Activated CD4-positive, alpha-beta T cell treated with anti-CD3 and anti-CD28 coated beads, Interleukin-2, amount 50 U/mL, for 1 hour (primary cell): ENCODE measurements at regions not wholly inside any gene's neighbourhood (a gene's known extent, or its start where the extent isn't known, plus 50 kb on each side); places are given as distances from the start of the nearest gene placed in this dataset.

Source experiments
- DNase-seq: peaks from one replicate; pipeline ENCODE4 v3.0.0-alpha.2; 2020

DNA sequence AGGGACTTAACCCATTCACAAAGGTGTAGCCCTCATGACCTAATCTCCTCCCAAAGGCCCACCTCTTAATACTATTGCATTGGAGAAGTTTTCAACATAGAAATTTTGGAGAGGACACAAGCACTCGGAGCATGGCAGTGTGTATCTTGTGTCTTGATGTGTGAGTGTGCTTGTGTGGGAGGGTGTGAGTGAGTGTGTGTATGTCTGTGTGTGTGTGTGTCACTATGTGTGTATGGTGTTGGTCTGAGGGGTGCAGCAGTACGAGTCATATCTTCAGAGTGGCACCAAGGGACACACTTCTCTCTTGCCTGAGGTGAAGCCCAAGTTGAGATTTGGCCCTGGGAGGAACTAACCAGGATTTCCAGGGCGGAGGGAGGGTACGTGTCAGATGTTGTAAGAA lies 73.7 kb downstream of the NAV1 start:
- no peak for DNase-seq

DNA sequence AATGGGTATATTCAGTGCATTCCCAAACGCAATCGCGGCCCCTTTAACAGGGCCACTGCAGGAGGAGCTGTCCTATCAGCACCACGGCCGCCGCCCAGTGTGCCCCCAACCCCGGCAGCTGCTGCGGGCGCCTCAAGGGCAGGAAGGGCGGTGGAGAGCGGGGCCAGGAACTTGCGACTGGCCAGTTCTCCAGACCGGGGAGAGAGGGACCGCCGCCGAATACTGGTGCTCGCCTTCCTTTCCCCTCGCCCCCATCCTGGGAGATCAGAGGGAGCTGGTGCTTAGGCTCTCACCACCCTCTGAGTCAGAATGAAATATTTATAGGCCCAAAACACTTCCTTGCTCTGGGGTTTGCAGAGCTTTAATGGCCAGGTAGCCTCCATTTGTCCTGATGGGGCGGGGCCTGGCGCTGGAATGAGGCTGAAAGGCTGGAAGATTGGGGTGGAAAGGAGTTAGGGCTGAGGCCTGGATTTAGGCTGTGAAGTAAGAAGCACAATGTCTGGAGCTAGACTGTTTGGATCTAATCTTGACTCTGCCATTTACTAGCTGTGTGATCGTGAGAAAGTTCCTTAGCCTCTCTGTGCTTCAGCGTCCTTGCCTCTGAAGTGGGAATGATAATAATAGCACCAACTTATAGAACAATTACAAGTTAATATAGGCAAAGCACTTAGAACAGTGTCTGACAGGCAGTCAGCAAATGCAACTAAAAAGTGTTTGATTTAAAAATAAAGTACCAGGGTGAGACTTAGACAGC lies 75.5 kb downstream of the NAV1 start:
- DNase-seq = no peak

DNA sequence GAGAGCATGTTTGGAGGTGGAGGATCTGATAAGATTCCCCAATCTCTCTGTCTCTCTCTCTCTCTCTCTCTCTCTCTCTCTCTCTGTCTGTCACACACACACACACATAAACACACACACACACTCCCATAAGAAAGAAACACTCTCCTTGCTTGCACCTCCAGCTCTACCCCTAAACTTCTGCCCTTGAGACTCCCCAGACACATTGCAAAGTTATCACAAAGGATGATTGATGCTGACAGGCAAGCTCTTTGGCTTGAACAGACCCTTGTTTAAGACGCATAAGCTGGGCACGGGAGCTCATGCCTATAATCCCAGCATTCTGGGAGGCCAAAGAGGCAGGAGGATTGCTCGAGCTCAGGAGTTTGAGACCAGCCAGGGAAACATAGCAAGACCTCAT lies 78.2 kb downstream of the NAV1 start:
- DNase-seq = no peak

DNA sequence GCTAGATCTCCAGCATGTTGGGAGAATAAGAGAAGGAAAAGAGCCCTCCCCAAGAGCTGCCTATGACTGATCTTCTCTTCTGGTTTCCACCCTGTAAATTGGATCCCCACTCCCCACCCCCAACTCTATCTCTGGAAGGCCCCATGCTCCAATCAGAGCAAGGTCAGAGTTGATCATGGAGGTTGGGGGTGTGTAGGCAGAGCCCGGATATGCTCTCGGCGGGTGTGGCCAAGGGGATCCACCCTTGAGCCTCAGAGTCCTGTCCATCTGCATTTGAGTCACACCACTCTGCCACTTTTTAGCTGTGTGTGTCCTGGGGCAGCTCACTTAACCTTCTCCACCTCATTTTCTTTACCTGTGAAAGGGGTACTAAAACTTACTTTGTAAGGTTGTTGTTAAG lies 79.5 kb downstream of the NAV1 start:
- no peak for DNase-seq

DNA sequence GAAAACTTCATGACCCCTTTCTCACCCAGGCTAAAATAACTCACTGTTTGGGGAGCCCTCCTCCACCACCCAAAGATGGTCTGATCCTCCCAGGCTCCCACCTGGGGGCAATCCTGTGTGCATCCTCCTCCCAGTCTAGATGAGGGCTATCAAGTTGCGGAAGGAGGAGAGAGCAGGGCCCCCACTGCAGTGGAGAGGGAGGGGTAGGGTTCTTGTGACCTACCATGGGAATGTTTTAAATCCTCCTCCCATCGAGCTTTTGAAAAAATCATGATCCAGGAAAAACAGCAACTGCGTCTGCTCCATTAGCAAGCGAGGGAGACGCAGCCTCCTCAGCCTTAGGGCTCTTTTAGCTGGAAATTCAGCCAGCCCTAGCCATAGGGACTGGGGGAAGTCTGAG lies 80.0 kb downstream of the NAV1 start:
- no peak for DNase-seq

DNA sequence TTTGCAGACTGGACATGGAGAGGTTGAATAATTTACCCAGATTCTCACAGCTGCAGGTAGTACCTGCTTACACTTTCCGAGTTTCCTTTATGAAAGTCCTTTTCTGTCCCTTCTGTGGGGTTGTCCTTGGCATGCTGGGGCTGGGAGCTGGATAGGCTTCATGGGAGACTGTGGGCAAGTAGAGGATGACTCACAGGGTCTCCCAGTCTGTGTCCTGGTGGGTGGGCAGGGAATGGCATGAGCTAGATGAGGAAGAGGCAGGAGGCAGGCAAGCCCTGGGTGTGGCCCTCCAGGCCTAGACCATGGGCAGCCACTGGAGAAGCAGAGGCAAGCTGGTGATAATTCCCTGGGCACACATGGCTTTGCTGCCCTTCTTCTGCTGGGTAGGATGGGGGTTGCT lies 80.6 kb downstream of the NAV1 start:
- no peak for DNase-seq

DNA sequence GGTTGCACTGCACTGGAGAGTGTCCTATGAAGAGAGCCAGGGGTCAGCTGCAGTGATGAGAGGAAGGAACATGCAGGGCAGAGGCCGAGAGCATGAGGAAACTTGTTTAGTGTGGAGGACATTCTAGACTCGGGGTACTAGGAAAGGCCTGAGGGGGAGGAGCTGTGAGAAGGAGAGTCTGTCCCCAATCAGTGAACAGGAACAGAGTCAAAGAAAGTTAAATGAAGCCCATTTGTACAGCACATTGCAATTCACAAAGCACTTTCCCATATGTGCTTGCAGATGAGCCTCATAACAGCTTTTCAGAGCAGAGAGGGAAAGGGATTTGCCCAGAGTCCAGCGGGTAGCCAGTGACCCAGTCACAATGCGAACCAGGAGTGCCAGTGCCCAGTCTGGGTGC lies 83.4 kb downstream of the NAV1 start:
- no peak for DNase-seq

DNA sequence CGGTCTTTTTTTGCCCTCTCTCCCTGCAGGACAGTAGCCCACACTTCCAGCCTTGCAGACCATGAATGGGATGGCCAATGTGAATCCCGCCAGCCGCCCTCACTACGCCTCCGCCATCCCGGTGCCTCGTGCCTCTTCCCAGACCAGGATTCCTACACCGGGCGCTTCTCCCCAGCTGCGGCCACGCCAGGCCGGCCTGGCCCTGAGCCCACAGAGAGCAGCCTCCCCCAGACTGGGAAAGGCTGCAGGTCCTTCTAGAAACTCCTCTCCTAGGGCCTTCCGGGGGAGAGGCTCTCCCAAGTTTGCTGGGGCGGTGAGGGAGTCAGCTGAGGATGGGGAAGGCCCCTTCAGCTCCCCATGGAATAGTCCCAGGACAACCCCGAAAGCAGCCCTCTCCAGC lies 83.9 kb downstream of the NAV1 start:
- no peak for DNase-seq

DNA sequence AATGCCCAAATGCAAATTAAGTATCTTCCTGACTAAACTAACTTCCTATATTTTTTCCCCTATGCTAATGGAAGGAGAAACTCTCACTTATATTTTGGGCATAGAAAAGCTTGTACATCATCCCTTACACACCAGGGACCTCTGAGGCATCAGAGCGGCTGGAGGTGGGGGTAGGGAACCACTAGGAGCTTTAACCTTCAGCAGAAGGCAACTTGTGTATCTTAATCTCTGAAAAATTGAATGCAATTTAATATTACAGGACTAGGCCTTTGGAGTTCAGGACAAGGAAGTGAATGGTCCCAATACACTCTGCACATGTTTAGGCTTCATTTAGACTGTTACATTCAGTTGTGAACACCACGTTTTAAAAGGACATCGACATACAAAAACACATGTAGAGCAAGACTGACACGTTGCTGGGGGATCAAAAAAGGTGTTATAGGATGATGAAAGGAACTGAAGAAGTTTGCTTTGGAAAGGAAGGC lies 85.9 kb downstream of the NAV1 start:
- no peak for DNase-seq

DNA sequence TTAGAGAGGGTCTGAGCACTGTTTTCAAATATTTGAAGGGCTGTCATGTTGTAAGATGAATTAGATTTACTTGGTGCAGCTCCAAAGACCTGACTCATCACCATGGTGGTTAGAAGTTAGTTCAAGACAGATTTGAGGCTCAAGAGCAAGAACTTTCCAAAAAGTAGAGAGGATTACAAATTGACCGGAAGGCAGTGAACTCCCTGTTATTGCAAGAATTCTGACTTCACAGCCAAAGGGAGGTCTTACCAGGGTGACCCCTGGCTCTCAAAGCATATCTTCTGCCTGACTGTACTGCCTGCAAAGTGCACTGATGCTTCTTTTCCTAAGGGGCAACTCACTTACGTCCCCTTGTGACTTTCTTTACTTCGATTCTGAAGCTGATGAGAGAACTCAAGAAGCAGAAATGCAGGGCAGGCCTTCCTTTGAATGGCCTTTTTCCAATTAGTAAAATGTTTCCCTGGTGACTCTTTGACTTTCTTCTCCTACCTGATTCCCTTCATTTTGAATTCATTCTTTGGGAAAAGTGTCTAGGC lies 86.4 kb downstream of the NAV1 start:
- no peak for DNase-seq

DNA sequence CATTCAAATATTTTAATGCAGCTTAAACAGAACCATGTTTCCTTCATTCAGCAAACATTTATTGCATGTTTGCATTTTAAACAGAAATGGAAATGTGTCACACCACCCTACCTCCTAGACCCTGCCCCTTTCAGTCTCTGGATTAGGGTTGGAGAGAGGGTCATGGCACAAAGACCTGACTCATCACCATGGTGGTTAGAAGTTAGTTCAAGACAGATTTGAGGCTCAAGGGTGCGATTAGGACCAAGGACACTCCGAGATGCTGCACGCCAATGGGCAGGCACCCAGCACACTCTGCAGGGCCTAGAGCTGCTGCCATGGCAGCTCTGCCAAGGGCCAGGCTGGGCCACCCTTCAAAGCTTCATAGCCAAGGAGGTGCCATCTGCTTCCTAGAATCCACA lies 86.9 kb downstream of the NAV1 start:
- no peak for DNase-seq

DNA sequence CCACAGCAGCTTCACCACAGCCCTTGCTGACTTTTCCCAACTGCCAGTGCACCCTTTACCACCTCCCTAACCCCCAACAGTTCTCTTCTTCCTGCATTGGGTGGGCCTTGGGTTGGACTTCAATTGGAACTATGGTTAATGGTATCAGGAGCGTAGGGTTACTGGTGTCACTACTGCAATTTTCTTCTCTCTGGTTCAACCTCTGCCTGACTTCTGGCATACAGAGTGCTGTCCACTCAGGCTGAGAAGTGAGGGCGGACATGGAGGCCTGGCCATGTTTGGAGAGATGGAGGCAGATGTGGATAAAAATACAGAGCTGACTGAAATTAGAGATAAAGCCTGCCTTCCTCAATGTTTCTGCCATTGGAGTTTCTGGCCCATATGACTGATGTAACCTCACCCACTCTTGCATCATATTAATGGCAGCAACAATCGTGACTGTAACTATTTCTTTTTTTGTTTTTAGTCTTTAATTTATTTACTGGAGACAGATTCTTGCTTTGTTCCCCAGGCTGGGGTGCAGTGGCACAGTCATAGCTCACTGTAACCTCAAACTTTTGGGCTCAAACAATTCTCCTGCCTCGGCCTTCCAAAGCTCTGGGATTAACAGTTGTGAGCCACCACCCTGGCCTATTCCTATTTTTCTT lies 87.8 kb downstream of the NAV1 start:
- no peak for DNase-seq

DNA sequence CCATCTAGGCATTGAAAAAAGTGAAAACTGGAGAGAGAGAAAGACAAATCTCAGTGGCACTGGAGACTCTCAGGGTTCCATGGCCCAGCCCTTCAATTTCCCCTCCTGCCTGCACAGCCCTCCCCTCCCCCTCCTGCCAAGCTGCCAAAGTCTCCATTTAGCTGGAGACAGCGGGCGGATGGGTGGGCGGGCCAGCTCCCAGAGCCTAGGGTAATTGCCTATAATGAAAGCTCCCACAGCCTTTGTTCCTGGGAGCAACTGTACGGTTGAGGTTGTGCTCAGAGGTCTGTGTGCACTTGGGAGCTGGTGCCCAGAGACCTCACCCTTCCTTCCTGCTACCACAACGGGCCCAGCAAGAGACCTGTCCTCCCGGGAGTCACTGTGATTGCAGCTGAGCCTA lies 89.6 kb downstream of the NAV1 start:
- no peak for DNase-seq

DNA sequence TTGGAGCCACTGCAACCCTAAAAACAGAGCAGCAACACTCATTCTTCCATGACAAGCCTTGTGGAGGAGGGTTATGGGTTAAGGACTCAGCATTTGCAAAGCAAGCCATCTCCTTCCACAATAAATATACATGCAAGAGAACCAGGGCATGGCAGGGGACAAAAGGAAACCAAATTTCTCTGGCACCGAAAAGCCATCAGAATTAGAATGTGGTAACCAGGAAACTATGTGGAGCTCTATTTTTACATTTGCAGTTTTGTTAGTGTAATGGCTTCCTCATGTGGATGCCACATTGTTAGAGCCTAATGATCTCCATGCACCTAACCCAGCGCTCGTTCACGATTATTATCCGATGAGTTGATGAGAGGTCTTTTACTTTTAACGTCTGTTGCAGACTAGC lies 91.7 kb downstream of the NAV1 start:
- DNase-seq = no peak

DNA sequence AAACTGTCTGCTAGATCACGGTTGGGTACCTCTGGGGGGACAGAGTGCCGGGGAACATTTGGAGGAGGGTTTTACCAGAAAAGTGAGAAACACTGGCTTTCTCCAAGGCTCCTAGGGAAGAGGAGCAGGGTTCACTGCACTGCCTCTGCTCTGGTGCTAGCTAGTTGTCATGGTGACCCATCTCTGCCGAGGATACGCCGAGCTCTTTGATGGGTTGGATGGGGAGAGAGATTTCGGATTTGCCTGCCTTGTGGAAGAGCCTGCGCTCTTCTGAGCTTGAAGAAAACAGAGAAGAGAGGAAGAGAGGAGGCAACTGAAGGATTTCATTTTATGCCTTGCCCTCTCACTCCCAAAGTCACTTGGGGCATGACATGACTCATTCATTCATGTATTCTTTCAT lies 92.1 kb downstream of the NAV1 start:
- no peak for DNase-seq

DNA sequence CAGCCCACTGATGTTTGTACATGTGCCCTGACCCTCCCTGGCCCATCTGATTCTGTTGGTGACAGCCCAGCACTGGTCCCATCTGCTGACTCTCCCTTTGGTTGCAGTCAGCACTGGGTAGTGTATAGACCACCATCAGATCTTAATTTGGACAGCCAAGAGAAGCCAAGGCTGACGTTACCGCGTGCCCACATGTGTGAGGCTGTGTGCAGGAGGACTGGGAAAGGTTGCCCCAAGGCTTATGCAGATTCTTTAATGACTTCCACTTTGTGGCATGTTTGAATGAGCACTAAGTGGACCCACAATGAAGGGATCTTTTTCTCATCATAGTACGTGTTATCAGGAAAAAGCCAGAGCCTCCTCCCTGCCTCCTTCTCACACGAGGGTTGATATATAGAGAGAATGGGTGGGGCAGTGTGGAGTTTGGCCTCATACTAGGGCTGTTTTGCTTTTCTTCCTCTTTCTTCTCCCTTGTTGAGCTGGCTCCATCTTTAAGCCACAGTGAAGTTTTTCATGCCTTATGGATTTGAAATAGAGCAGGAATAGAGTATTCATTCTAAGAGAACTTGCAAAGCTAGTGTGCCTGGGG lies 93.5 kb downstream of the NAV1 start:
- no peak for DNase-seq

DNA sequence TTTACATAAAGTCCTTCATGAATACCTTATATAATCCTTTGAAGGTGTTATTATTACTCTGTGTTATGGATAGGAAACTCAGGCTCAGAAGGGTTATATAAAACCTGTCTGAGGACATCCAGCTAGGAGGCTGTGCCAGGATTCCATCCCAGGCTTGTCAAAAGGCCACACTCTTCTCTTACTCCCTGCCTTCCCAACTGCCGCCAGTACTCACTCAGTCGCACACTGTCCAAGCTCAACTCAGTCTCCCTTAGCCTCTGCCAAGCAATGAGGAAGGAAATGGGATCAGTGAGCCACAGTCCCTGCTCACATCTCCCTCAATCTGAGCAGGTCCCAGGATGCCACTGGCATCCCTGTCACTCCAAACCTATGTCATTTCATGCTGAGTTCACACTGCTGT lies 94.4 kb downstream of the NAV1 start:
- no peak for DNase-seq

DNA sequence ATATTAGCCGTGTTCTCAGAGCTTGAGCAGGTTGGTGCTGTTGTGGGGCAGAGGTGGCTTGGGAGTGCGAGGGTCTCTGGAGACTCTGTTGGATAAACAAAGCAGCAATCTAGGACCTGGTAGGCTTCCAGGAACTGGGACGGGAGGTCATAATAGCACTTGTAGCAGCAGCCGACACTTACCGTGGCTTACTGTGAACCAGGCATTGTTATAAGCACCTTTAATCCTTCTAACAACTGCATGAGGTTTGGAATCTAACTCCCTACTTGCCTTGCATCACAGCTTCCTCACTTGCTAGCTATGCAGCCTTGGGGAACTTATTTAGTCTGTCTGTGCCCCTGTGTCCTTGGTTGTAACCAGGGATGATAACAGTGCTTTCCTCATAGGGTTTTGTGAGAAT lies 94.9 kb downstream of the NAV1 start:
- no peak for DNase-seq

DNA sequence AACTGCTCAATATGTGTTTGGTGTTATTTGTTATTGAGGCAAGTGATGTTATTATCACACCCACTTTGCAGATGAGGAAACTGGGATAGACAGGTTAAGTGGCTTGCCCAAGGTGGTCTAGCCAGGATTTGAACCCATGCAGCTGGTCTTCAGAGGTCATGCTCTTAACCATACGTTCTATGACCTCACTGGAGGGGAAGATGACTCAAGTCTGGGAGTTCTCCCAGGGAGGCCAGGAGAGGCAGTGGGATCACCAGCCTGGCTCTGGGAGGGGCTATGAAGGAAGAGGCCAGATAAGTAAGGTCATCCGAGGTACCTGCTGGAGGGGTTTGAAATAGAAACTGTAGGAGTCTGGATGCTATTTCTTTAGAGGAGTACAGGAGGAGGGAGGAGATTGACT lies 95.3 kb downstream of the NAV1 start:
- DNase-seq = no peak

DNA sequence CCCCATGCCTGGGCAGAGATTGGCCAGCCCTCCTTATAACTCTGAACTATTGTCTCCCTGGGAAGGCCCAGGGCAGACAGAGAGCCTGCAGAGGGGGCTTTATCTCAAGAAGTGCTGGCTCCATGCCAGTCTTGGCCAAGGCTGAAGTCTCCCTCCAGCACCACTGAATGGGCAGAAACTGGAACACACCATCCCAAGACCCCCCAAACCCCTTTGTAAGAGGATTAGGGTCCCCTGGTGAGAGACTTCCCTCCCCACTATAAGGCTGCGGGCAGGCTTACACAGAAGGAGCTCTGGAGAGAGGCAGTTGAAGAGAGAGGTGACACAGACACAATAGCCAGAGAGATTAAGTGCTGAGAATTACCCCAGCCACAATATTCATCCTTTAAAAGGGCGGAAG lies 97.2 kb downstream of the NAV1 start:
- DNase-seq = no peak

DNA sequence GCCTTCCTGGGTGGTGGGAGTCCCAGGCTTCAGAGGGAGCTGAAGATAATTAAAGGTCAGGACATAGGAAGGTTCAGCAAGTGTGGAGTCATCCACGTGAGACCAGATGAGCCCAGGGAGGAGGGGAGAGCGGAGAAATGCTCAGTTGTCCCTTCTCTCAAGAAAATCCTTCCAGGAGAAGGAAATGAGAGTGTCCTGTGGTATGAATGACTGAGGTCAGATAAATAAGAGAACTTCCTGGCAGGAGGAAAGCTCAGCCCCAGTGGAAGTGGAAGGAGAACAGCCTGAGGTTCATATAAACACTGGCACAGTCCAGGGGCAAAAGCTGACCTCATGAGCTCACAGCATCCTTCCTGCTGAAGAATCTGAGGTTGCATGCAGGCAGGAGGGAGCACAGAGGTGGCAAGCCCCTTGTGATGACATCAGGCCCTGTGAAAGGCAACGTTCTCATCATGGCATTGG lies 97.6 kb downstream of the NAV1 start:
- no peak for DNase-seq

DNA sequence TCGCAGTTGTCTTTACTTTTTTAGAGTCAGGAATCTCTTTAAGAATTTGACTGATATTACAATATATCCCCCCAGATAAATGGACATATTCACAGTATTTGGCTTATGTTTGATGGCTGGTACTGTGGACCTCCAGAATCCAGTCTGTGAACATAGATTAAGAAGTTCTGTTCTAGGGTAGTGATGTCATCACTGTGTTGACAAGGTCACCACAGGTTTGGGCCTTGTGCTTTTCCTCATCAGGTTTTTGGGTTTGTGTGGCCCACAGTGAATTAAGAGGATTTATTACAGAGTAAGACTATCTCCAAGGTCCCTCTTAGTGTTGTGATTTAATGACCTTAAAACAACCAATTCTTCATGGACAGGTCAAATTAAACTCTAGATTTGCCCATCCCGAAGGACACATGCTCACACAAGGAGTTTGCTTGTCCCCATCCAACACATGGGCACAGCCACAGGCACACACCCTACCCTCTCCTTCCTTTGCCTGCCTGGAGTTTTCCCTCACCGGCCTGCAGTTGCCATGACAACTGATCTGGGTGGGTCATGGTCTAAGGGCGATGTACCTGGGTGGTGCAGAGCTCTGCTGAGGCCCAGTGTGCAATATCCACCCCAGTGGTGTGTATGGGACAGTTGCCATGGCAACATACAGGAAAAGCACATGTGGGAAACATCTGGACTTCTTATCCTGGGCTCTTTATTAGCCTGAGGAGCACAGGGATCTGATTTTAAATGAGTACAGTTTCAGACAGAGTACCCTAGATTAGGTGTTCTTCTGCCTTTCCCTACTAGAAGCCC lies 98.6 kb downstream of the NAV1 start:
- no peak for DNase-seq

DNA sequence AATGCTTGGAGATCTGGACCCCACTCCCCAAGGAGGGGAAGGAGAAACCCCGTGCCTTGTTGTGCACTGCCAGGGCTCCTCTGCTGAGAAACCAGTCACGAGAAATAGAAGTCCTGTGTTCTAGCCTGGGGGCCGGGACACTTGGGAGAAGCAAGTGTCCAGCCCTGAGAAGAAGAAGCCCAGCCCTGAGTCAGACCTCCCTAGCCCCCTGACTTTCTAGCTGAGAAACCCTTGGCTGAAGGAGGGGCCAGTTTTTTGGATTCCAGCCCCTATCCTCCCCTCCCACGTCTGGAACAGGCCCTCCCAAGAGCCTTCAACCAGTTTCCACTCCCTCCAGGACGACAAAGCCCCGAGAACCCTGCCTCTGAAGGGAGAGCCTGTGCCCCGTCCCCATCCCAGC lies 100.5 kb downstream of the NAV1 start:
- DNase-seq = no peak
